ENCODE measurements at regions not wholly inside any gene's neighbourhood (a gene's known extent, or its start where the extent isn't known, plus 50 kb on each side); places are given as distances from the start of the nearest gene placed in this dataset.

DNA sequence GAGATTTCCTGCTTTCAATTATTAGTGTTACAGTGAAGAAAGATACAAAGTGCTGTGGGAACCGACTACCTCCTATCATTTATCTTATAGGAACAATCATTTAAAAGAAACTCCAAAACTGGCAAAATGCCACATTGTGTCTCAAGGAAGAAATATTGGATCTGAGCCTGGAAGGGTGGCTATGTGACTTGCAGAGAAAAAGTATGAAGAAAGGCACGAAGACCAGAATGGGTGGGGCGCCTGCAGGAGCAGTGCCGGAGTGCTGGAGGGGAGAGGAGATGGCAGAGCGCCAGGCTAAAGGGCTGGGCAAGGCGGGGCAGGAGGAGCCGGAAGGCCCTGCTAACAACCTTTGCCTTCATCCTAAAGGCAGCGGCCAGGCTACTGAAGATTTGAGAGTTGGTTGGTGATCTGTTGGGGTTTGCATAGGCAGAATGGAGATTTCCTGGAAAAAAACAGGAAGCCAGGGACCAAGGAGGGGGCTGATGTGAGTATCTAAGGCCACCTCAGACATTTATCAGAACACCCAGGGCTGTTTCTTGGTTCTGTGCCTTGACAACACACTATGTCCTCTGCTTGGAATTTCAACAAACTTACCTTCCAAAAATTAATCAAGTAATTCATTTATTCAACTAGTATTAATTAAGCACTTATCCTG, 125.6 kb downstream of the MAFB start:
- Histone ChIP-seq H3K27ac (ENCODE audit: low read depth, low read length, poor library complexity, severe bottlenecking) (no peak overlapping the region), H3K79me2 (ENCODE audit: insufficient read depth, low read length) (no peaks in the 10 kb centered on the region), H3K4me1 (ENCODE audit: insufficient read depth, low read length, severe bottlenecking) (no peaks in the 10 kb centered on the region), H4K20me1 (ENCODE audit: insufficient read depth, low read length) (no peaks in the 10 kb centered on the region), H2AFZ (ENCODE audit: low read length) (no peak overlapping the region), H3F3A (ENCODE audit: insufficient read depth, low read length) (no peaks in the 10 kb centered on the region), H3K4me2 (ENCODE audit: low read length) (no peak overlapping the region), H3K4me3 (ENCODE audit: low read depth, low read length, poor library complexity, severe bottlenecking) (no peak overlapping the region), H3K9me3 (ENCODE audit: low read length) (no peaks in the 10 kb centered on the region), H3K9me2 (ENCODE audit: low read depth, low read length) (no peaks in the 10 kb centered on the region), H3K9ac (ENCODE audit: low read length) (no peak overlapping the region), H3K27me3 (ENCODE audit: insufficient read depth, low read length) (no peaks in the 10 kb centered on the region), H3K36me3 (ENCODE audit: insufficient read depth, low read length) (no peaks in the 10 kb centered on the region)
- TF ChIP-seq, protein P1, sequence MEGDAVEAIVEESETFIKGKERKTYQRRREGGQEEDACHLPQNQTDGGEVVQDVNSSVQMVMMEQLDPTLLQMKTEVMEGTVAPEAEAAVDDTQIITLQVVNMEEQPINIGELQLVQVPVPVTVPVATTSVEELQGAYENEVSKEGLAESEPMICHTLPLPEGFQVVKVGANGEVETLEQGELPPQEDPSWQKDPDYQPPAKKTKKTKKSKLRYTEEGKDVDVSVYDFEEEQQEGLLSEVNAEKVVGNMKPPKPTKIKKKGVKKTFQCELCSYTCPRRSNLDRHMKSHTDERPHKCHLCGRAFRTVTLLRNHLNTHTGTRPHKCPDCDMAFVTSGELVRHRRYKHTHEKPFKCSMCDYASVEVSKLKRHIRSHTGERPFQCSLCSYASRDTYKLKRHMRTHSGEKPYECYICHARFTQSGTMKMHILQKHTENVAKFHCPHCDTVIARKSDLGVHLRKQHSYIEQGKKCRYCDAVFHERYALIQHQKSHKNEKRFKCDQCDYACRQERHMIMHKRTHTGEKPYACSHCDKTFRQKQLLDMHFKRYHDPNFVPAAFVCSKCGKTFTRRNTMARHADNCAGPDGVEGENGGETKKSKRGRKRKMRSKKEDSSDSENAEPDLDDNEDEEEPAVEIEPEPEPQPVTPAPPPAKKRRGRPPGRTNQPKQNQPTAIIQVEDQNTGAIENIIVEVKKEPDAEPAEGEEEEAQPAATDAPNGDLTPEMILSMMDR (IDR thresholded peaks at IDR 0.05; ENCODE audit: low read length) = no peak
- no peak for TF ChIP-seq EZH2 (IDR thresholded peaks at IDR 0.05; ENCODE audit: borderline replicate concordance, low read length)

DNA sequence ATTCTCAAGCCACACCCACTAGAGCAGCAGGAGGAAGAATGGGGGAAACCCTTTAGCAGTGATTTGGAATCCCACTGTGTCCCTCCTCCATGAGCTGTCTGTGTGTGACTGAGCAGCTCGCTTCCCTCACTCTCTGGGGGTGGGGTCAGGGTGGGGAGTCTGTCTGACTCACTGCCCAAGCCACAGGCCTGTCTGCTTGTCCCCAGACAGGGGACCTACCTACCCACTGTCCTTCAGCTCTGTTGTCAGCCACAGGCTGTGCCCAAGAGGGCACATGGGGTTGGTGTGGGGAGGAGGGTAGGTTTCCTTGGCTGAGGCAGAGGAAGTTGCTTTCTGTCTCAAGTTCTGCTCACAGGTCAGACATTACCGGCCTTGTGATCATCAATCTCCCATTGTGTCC, 127.0 kb downstream of the MAFB start:
- no peak overlapping the region for H3K4me2 ChIP-seq (ENCODE audit: low read length)
- H3K4me3 ChIP-seq (ENCODE audit: low read depth, low read length, poor library complexity, severe bottlenecking) = no peak overlapping the region
- H3K9me2 ChIP-seq (ENCODE audit: low read depth, low read length) = no peaks in the 10 kb centered on the region
- no peak for TF ChIP-seq EZH2 (IDR thresholded peaks at IDR 0.05; ENCODE audit: borderline replicate concordance, low read length)
- TF ChIP-seq, protein P1 (IDR thresholded peaks at IDR 0.05; ENCODE audit: low read length) = no peak
- H3F3A ChIP-seq (ENCODE audit: insufficient read depth, low read length) = no peaks in the 10 kb centered on the region
- H3K27ac ChIP-seq (ENCODE audit: low read depth, low read length, poor library complexity, severe bottlenecking) = no peak overlapping the region
- no peaks in the 10 kb centered on the region for H4K20me1 ChIP-seq (ENCODE audit: insufficient read depth, low read length)
- no peaks in the 10 kb centered on the region for H3K36me3 ChIP-seq (ENCODE audit: insufficient read depth, low read length)
- H2AFZ ChIP-seq (ENCODE audit: low read length) = no peak overlapping the region
- no peaks in the 10 kb centered on the region for H3K9me3 ChIP-seq (ENCODE audit: low read length)
- H3K27me3 ChIP-seq (ENCODE audit: insufficient read depth, low read length) = no peaks in the 10 kb centered on the region
- no peaks in the 10 kb centered on the region for H3K79me2 ChIP-seq (ENCODE audit: insufficient read depth, low read length)
- no peak overlapping the region for H3K9ac ChIP-seq (ENCODE audit: low read length)
- no peaks in the 10 kb centered on the region for H3K4me1 ChIP-seq (ENCODE audit: insufficient read depth, low read length, severe bottlenecking)

DNA sequence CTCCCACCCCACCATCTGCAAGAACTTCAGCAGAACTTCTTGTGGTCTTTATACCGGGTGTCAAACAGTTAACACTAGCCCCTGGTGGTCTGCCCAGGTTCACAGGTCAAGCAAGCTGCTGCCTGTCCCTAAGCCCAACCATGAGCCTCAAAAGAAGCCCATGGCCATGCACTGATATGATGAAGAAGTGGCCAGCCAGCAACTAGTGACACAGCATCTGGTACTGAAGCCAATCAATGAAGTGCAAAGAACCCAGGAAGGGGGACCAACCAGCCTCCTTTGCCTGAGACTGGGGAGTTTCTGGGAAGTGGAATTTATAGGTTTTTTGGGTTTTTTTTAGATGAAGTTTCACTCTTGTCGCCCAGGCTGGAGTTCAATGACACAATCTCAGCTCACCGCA, 127.8 kb downstream of the MAFB start:
- no peak for TF ChIP-seq EZH2 (IDR thresholded peaks at IDR 0.05; ENCODE audit: borderline replicate concordance, low read length)
- TF ChIP-seq, protein P1 (IDR thresholded peaks at IDR 0.05; ENCODE audit: low read length) = no peak
- no peaks in the 10 kb centered on the region for H4K20me1 ChIP-seq (ENCODE audit: insufficient read depth, low read length)
- no peak overlapping the region for H3K4me2 ChIP-seq (ENCODE audit: low read length)
- H3K4me1 ChIP-seq (ENCODE audit: insufficient read depth, low read length, severe bottlenecking) = no peaks in the 10 kb centered on the region
- H3K9me3 ChIP-seq (ENCODE audit: low read length) = no peaks in the 10 kb centered on the region
- H3K36me3 ChIP-seq (ENCODE audit: insufficient read depth, low read length) = no peaks in the 10 kb centered on the region
- no peaks in the 10 kb centered on the region for H3F3A ChIP-seq (ENCODE audit: insufficient read depth, low read length)
- H3K9me2 ChIP-seq (ENCODE audit: low read depth, low read length) = no peaks in the 10 kb centered on the region
- no peak overlapping the region for H3K27ac ChIP-seq (ENCODE audit: low read depth, low read length, poor library complexity, severe bottlenecking)
- H3K4me3 ChIP-seq (ENCODE audit: low read depth, low read length, poor library complexity, severe bottlenecking) = no peak overlapping the region
- no peak overlapping the region for H2AFZ ChIP-seq (ENCODE audit: low read length)
- no peaks in the 10 kb centered on the region for H3K27me3 ChIP-seq (ENCODE audit: insufficient read depth, low read length)
- H3K79me2 ChIP-seq (ENCODE audit: insufficient read depth, low read length) = no peaks in the 10 kb centered on the region
- no peak overlapping the region for H3K9ac ChIP-seq (ENCODE audit: low read length)
